VCaP (cell line): ENCODE measurements at regions not wholly inside any gene's neighbourhood (a gene's known extent, or its start where the extent isn't known, plus 50 kb on each side); places are given as distances from the start of the nearest gene placed in this dataset.

Source experiments
- H3K27ac ChIP-seq: fragments of 450-650 bp; 2 replicates; pipeline ENCODE4 v1.5.1; 2017
- TF ChIP-seq, protein P1 (sequence below): fragments of 450-650 bp; conservative IDR thresholded peaks from 2 replicates; pipeline ENCODE4 v1.5.1; 2017; ENCODE audit warnings: mild to moderate bottlenecking, moderate library complexity

DNA sequence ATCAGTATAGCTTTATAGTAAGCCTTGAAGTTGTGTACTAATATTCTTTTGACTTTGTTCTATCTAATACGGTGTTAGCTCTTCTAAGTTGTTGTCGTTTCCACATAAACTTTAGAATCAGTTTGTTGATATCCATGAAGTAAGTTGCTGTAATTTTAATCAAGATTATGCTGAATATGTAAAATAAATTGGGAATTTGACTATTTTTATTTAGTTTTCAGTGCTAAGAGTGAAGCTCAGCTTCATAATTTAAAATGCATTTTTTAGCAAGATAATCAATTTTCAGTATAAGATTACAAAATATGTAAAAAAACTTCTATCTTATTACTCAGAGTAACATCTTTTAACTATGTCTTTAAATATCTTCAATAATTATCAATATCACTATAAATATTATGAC lies 1374.8 kb downstream of the PCDH7 start:
- TF ChIP-seq, protein P1, sequence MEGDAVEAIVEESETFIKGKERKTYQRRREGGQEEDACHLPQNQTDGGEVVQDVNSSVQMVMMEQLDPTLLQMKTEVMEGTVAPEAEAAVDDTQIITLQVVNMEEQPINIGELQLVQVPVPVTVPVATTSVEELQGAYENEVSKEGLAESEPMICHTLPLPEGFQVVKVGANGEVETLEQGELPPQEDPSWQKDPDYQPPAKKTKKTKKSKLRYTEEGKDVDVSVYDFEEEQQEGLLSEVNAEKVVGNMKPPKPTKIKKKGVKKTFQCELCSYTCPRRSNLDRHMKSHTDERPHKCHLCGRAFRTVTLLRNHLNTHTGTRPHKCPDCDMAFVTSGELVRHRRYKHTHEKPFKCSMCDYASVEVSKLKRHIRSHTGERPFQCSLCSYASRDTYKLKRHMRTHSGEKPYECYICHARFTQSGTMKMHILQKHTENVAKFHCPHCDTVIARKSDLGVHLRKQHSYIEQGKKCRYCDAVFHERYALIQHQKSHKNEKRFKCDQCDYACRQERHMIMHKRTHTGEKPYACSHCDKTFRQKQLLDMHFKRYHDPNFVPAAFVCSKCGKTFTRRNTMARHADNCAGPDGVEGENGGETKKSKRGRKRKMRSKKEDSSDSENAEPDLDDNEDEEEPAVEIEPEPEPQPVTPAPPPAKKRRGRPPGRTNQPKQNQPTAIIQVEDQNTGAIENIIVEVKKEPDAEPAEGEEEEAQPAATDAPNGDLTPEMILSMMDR: no peak
- no peak overlapping the region for H3K27ac ChIP-seq

DNA sequence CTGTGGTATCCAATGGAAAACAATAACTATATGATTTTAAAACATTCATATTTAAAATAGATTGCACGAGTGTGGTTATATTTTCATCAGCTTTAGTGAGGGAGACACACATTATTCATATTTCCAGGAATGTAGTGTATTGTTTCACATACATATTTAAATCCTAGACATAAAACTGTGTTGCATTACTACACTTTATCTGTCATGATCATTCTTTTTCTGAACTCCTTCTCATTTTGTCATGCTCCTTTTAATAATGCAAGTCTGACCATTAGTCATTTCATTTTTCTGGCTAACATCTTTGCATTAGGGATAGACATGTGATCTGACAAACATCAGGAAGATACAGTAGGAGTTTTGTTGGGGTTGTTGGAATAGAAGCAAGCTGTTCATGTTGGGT lies 1382.7 kb downstream of the PCDH7 start:
- H3K27ac ChIP-seq: no peak overlapping the region
- TF ChIP-seq, protein P1: no peak

DNA sequence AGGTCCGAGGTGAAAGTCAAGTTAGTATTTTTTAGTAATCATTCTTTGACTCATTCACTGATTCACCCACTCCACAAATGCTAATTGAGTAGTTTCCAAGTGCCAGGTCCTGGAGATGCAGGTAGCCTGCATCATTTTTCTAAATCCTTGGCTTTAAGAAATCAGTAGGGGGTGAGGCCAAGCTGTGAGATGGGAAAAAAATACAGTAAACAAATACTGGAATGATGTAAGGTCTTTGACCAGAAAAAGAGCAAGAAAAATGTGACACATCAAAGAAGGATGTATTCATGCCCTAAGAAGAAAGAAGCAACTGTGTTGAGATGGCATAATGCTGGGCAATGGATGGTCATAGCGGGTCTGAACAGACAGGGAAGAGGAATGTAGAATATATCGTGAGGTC lies 1386.6 kb downstream of the PCDH7 start:
- no peak overlapping the region for H3K27ac ChIP-seq
- TF ChIP-seq, protein P1: no peak

DNA sequence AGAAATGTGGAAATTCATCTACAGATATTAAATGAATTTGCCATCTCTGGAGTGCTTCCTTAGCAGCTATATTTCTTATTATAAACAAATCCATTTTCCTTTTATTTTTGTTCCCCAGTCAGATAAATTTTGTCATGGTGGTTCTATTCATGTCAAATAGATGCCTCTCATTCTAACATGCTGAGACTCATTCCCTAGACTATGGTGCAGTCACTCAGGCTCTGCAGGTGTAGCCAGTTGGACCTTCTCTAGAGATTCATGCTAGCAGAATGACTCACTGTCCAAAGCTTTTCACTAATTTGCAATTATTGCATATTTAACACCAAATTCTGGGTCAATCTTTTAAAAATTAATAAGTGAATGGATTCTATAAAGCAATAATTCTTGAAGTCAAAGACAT lies 1392.7 kb downstream of the PCDH7 start:
- TF ChIP-seq, protein P1: no peak
- no peak overlapping the region for H3K27ac ChIP-seq

DNA sequence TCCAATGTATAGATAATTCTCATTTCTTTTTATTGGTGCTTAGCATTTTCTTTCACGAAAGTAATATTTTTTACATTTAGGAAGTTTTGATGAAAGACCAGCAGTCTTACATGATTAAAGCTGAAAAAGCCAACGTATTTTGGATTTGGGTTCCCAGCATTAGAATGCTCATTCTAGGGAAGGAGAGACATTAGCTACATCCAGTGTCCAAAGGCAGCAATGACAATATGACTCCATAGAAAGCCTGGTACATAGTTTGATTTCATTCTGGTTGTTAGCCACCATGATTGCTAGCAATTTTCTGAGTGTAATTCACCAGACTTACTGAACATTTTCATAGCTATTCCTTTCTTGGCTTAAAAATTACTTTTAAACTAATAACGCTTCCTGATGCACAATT lies 1397.5 kb downstream of the PCDH7 start:
- no peak overlapping the region for H3K27ac ChIP-seq
- TF ChIP-seq, protein P1: no peak; the same call in 1 of the 2 replicates

DNA sequence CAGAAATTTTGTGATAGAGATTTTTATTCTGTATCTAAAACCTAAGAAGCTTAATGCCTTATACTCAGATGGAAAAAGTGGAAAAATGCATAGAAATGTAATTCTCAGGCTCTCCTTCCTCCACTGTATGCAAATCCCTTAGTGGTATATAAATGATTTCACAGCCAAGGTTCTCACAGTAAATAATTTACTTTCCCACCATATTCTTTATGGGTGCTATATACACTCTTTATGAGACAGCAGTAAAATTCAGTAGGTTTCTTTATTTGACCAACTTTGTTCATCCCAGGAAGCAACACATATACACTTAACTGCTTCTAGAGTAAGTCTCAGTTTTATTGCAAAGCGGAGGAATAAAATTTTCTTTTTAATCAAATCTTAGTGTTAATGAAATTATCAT lies 1399.7 kb downstream of the PCDH7 start:
- H3K27ac ChIP-seq: no peak overlapping the region
- TF ChIP-seq, protein P1: no peak

DNA sequence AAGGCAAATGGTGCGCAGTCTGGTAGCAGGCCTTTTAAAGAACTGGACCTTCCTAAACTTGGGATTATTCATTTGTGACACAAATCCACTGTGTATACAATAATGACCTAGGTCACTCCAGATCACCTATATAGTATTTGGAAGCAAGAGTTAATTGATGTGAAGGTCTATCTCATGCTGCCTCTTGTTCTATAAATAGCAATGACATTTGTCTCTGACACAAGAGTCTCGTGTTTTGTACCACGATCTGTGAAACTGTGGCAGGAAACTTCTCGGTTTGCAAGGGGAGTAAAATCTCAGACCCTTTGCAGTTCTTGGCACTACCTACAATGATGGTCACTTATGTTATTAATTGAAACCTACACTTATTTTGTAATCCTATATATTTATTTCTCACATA lies 1408.4 kb downstream of the PCDH7 start:
- TF ChIP-seq, protein P1: no peak
- H3K27ac ChIP-seq: no peak overlapping the region

DNA sequence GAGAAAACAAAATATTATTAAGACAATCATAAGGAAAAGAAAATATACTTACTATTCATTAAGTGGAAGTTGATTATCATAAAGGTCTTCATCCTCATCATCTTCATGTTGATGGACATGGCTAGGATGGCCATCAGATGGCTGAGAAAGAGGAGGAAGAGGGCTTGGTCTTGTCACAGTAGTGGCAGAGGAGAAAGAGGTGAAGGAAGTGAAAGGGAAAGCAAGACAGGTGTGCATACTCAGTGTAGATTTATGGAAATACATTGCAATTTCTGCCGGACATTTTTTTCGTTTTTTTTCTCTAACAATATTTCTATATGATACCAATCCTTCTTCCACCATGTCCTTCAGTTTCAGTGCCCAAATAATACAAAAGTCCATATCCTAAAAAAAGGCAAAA lies 1409.8 kb downstream of the PCDH7 start:
- TF ChIP-seq, protein P1: no peak
- no peak overlapping the region for H3K27ac ChIP-seq
